OCI-LY7 (cell line): ENCODE measurements at regions not wholly inside any gene's neighbourhood (a gene's known extent, or its start where the extent isn't known, plus 50 kb on each side); places are given as distances from the start of the nearest gene placed in this dataset.

Source experiments
- BruUV-seq: library from RNA; stranded (reverse); fragments of 400-500 nt; replicated peaks from 2 replicates; lab custom pipeline; 2021; lab: Mats Ljungman, UMichigan
- CTCF ChIA-PET: fragments of 300-600 bp; sonication (Branson Sonifier 250); formaldehyde crosslinking; loops from one replicate; lab custom pipeline; 2022; ENCODE audit warnings: antibody characterized with exemption; ENCODE audit not compliant: unreplicated experiment; lab: Charles Lee
- POLR2A ChIA-PET: fragments of 300-600 bp; sonication (Branson Sonifier 250); formaldehyde crosslinking; loops from one replicate; lab custom pipeline; 2022; ENCODE audit warnings: antibody characterized with exemption; lab: Charles Lee
- DNase-seq: peaks from one replicate; pipeline ENCODE4 v3.0.0-alpha.2; 2015; ENCODE audit warnings: low spot score
- H2AFZ ChIP-seq: fragments of 200-600 bp; sonication (generic), shearing (Covaris generic); 2 replicates; pipeline ENCODE4 v1.6.1; 2014; ENCODE audit warnings: mild to moderate bottlenecking, antibody characterized with exemption, low read length, moderate library complexity
- H3K27ac ChIP-seq: fragments of 200-600 bp; sonication (generic); 2 replicates; pipeline ENCODE4 v1.5.1; 2014; ENCODE audit warnings: mixed run types, low read depth, mild to moderate bottlenecking, moderate library complexity, low read length, inconsistent platforms; ENCODE audit not compliant: poor library complexity, severe bottlenecking
- H3K36me3 ChIP-seq: fragments of 200-600 bp; sonication (generic); 2 replicates; pipeline ENCODE4 v1.6.1; 2014; ENCODE audit warnings: mild to moderate bottlenecking, antibody characterized with exemption, low read length, moderate library complexity, mixed read lengths; ENCODE audit not compliant: insufficient read depth
- H3K4me1 ChIP-seq: fragments of 200-600 bp; sonication (generic); 2 replicates; pipeline ENCODE4 v1.5.1; 2014; ENCODE audit warnings: mild to moderate bottlenecking, low read length; ENCODE audit not compliant: insufficient read depth, poor library complexity, severe bottlenecking
- H3K4me2 ChIP-seq: fragments of 200-600 bp; sonication (generic); 2 replicates; pipeline ENCODE4 v1.6.1; 2014; ENCODE audit warnings: mild to moderate bottlenecking, low read length
- H3K4me3 ChIP-seq: fragments of 200-600 bp; sonication (generic); 2 replicates; pipeline ENCODE4 v1.5.1; 2014; ENCODE audit warnings: mild to moderate bottlenecking, low read depth, low read length; ENCODE audit not compliant: poor library complexity, severe bottlenecking
- H3K79me2 ChIP-seq: fragments of 200-600 bp; sonication (generic); 2 replicates; pipeline ENCODE4 v1.6.1; 2016; ENCODE audit warnings: low read depth, mild to moderate bottlenecking, low read length, moderate library complexity, mixed read lengths; ENCODE audit not compliant: insufficient read depth
- H3K9me2 ChIP-seq: fragments of 200-600 bp; sonication (generic); 2 replicates; pipeline ENCODE4 v1.6.1; 2016; ENCODE audit warnings: mild to moderate bottlenecking, low read length, mixed read lengths; ENCODE audit not compliant: insufficient read depth
- H3K9me3 ChIP-seq: fragments of 200-600 bp; sonication (generic); 2 replicates; pipeline ENCODE4 v1.6.1; 2014; ENCODE audit warnings: mild to moderate bottlenecking, mixed run types, low read length, mixed read lengths
- H4K20me1 ChIP-seq: fragments of 200-600 bp; sonication (generic); 2 replicates; pipeline ENCODE4 v1.6.1; 2014; ENCODE audit warnings: mild to moderate bottlenecking, antibody characterized with exemption, low read length, moderate library complexity, mixed read lengths; ENCODE audit not compliant: insufficient read depth
- EZH2phosphoT487 ChIP-seq: fragments of 200-600 bp; sonication (generic); IDR thresholded peaks from 2 replicates; pipeline ENCODE4 v1.6.1; 2018; ENCODE audit warnings: low read depth, borderline replicate concordance, mild to moderate bottlenecking, mixed run types, antibody characterized with exemption, low read length, moderate library complexity, mixed read lengths
- intact Hi-C: fragments of 100-400 bp; cut with micrococcal nuclease; formaldehyde crosslinking; loops from one replicate; pipeline ENCODE4 v1.10.0; 2022; ENCODE audit not compliant: unreplicated experiment
- TF ChIP-seq, protein P1 (sequence below): fragments of 200-600 bp; sonication (generic); conservative IDR thresholded peaks from 2 replicates; pipeline ENCODE4 v1.5.1; 2014; ENCODE audit warnings: mild to moderate bottlenecking, antibody characterized with exemption, low read length, moderate library complexity, mixed read lengths

GRCh38 chr5:113806250-113806649 lies 292.8 kb downstream of the YTHDC2 start:
- Histone ChIP-seq H3K27ac (no peak overlapping the region), H4K20me1 (no peaks in the 10 kb centered on the region), H3K9me2 (no peaks in the 10 kb centered on the region), H2AFZ (no peak overlapping the region), H3K4me2 (no peak overlapping the region), H3K9me3 (no peaks in the 10 kb centered on the region), H3K79me2 (no peaks in the 10 kb centered on the region; the same call in 1 of the 2 replicates), H3K4me1 (no peaks in the 10 kb centered on the region), H3K4me3 (no peak overlapping the region), H3K36me3 (no peaks in the 10 kb centered on the region)
- intact Hi-C loops: no loop called here
- no peak for TF ChIP-seq EZH2phosphoT487
- TF ChIP-seq, protein P1, sequence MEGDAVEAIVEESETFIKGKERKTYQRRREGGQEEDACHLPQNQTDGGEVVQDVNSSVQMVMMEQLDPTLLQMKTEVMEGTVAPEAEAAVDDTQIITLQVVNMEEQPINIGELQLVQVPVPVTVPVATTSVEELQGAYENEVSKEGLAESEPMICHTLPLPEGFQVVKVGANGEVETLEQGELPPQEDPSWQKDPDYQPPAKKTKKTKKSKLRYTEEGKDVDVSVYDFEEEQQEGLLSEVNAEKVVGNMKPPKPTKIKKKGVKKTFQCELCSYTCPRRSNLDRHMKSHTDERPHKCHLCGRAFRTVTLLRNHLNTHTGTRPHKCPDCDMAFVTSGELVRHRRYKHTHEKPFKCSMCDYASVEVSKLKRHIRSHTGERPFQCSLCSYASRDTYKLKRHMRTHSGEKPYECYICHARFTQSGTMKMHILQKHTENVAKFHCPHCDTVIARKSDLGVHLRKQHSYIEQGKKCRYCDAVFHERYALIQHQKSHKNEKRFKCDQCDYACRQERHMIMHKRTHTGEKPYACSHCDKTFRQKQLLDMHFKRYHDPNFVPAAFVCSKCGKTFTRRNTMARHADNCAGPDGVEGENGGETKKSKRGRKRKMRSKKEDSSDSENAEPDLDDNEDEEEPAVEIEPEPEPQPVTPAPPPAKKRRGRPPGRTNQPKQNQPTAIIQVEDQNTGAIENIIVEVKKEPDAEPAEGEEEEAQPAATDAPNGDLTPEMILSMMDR: peak; percentile 40
- CTCF ChIA-PET: no interaction called here
- no peak for DNase-seq
- POLR2A ChIA-PET: no interaction called here
- no TSS peak for BruUV-seq

DNA sequence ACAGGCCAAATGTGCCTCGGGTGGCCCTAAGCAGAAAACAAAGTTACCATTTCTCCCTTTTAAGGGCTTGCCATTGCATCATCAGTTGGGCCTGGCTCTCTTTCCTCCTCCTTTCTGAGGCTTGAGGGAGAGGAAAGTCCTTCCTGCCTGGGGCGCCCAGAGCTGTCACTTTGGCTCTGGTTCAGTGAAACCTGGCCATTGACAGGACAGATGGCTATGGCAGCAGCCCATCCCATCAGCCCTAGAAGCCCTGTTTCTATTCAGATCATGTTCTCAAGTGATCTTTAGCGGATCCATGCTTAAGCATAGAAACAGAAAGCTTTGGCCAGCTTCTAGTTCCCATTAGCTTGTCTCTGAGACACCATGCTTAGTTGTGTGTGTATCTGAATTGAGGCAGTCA lies 293.4 kb downstream of the YTHDC2 start:
- H3K4me3 ChIP-seq: no peak overlapping the region
- no peaks in the 10 kb centered on the region for H4K20me1 ChIP-seq
- no peaks in the 10 kb centered on the region; the same call in 1 of the 2 replicates for H3K79me2 ChIP-seq
- ChIA-PET CTCF (no interaction called here), POLR2A (no interaction called here)
- H3K4me1 ChIP-seq: no peaks in the 10 kb centered on the region
- no TSS peak for BruUV-seq
- no peak for TF ChIP-seq EZH2phosphoT487
- TF ChIP-seq, protein P1: no peak
- no peaks in the 10 kb centered on the region for H3K9me3 ChIP-seq
- DNase-seq: no peak
- H3K4me2 ChIP-seq: no peak overlapping the region
- intact Hi-C loops: no loop called here
- no peak overlapping the region for H3K27ac ChIP-seq
- H2AFZ ChIP-seq: no peak overlapping the region
- H3K36me3 ChIP-seq: no peaks in the 10 kb centered on the region
- H3K9me2 ChIP-seq: no peaks in the 10 kb centered on the region

DNA sequence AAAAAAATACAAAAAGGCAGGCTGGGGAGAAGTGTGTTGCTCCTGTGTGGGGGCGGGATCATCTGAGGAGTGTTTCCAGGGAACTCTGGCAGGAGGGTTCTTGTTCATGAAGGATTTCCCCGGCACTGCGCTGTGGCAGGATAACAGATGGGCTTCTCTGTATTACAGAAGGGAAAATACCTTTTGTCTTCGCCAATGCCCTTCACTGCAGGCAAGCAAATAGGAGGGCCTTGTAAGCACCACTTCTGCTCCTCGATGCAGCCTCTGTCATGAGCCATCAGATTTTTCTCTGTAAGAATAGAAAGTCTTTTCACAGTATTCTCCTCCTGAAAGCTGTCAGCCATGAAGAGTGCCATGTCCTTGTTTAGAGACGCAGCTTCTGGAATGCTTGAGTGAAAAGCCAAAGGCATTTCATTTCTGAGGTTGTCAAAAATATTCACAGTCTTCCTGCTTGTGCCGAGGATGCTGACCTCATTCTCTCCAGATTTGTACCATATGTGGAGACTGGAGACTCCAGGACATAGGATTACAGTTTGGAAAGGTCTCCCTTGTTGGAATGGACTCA lies 294.0 kb downstream of the YTHDC2 start:
- CTCF ChIA-PET: no interaction called here
- TF ChIP-seq, protein P1: no peak
- no peak for TF ChIP-seq EZH2phosphoT487
- intact Hi-C loops: no loop called here
- H3K9me2 ChIP-seq: no peaks in the 10 kb centered on the region
- no peak overlapping the region for H2AFZ ChIP-seq
- BruUV-seq: no TSS peak
- H3K4me2 ChIP-seq: no peak overlapping the region
- H3K4me3 ChIP-seq: no peak overlapping the region
- POLR2A ChIA-PET: no interaction called here
- no peaks in the 10 kb centered on the region for H3K9me3 ChIP-seq
- H3K4me1 ChIP-seq: no peaks in the 10 kb centered on the region
- no peak overlapping the region for H3K27ac ChIP-seq
- no peak for DNase-seq
- no peaks in the 10 kb centered on the region for H4K20me1 ChIP-seq
- no peaks in the 10 kb centered on the region; the same call in 1 of the 2 replicates for H3K79me2 ChIP-seq
- H3K36me3 ChIP-seq: no peaks in the 10 kb centered on the region
